GM23338 (cell line): ENCODE measurements at regions not wholly inside any gene's neighbourhood (a gene's known extent, or its start where the extent isn't known, plus 50 kb on each side); places are given as distances from the start of the nearest gene placed in this dataset.

ENCODE experiments used
- CREB1 ChIP-seq: fragments of 250-450 bp; sonication (Bioruptor Pico); IDR thresholded peaks from 2 replicates; pipeline ENCODE4 v1.5.0; 2020; ENCODE audit warnings: low read depth, mild to moderate bottlenecking, moderate library complexity
- CTCF ChIP-seq, 2 experiments: fragments of 200-600 bp in 1 of 2; sonication (generic) in 1 of 2; conservative IDR thresholded peaks; 2 replicates each; pipeline versions ENCODE4 v1.5.1 to v1.6.1; 2016 to 2017; ENCODE audit warnings: antibody characterized with exemption in 2 of 2, low read depth in 2 of 2, mild to moderate bottlenecking in 2 of 2, moderate library complexity in 1 of 2
- ETS1 ChIP-seq: IDR thresholded peaks from 2 replicates; pipeline ENCODE4 v1.6.1; 2016; ENCODE audit warnings: antibody characterized with exemption
- EZH2 ChIP-seq: fragments of 200-600 bp; sonication (generic); IDR thresholded peaks from one replicate; pipeline ENCODE4 v1.8.0; 2017; ENCODE audit warnings: antibody characterized with exemption, mild to moderate bottlenecking, low read depth; ENCODE audit not compliant: unreplicated experiment
- EZH2phosphoT487 ChIP-seq: fragments of 200-600 bp; sonication (generic); IDR thresholded peaks from one replicate; pipeline ENCODE4 v1.8.1; 2018; ENCODE audit warnings: antibody characterized with exemption; ENCODE audit not compliant: unreplicated experiment
- JUNB ChIP-seq: IDR thresholded peaks from one replicate; pipeline ENCODE4 v1.6.1; 2016; ENCODE audit warnings: antibody characterized with exemption; ENCODE audit not compliant: unreplicated experiment
- NANOG ChIP-seq: IDR thresholded peaks from 2 replicates; pipeline ENCODE4 v1.6.1; 2016; ENCODE audit warnings: antibody characterized with exemption, borderline replicate concordance
- POLR2AphosphoS5 ChIP-seq: IDR thresholded peaks from 2 replicates; pipeline ENCODE4 v1.6.1; 2016; ENCODE audit warnings: antibody characterized with exemption, low read depth
- REST ChIP-seq: IDR thresholded peaks from one replicate; pipeline ENCODE4 v1.6.1; 2018; ENCODE audit warnings: antibody characterized with exemption; ENCODE audit not compliant: unreplicated experiment
- STAT1 ChIP-seq: IDR thresholded peaks from one replicate; pipeline ENCODE4 v1.6.1; 2016; ENCODE audit warnings: antibody characterized with exemption; ENCODE audit not compliant: unreplicated experiment
- ZNF114 ChIP-seq: fragments of 250-450 bp; sonication (Bioruptor Pico); IDR thresholded peaks from 2 replicates; pipeline ENCODE4 v1.5.0; 2020; ENCODE audit warnings: mild to moderate bottlenecking, moderate library complexity

- TF ChIP-seq CTCF (conservative IDR thresholded peaks at IDR 0.05; ENCODE audit: low read depth in 2 of 2), result no peak
- TF ChIP-seq EZH2, result no peak
- TF ChIP-seq JUNB, result no peak
- no peak for TF ChIP-seq POLR2AphosphoS5
- TF ChIP-seq CREB1 (CRISPR knock-in tag), result no peak
- no peak for TF ChIP-seq EZH2phosphoT487
- no peak for TF ChIP-seq REST
- TF ChIP-seq NANOG, result no peak
- no peak for TF ChIP-seq ZNF114 (CRISPR knock-in tag)
- no peak for TF ChIP-seq ETS1
- no peak for TF ChIP-seq STAT1
Measured at GRCh38 chr3:157746391-157746790, 243.2 kb upstream of the VEPH1 start.
